GM12873 (cell line): ENCODE measurements at regions not wholly inside any gene's neighbourhood (a gene's known extent, or its start where the extent isn't known, plus 50 kb on each side); places are given as distances from the start of the nearest gene placed in this dataset.

Experiments
- CTCF ChIP-seq: IDR thresholded peaks from 2 replicates; pipeline ENCODE4 v1.5.1; 2012; ENCODE audit warnings: low read depth, mild to moderate bottlenecking, moderate library complexity, low read length, control low read depth; ENCODE audit not compliant: insufficient read depth; ENCODE audit errors: missing control alignments

DNA sequence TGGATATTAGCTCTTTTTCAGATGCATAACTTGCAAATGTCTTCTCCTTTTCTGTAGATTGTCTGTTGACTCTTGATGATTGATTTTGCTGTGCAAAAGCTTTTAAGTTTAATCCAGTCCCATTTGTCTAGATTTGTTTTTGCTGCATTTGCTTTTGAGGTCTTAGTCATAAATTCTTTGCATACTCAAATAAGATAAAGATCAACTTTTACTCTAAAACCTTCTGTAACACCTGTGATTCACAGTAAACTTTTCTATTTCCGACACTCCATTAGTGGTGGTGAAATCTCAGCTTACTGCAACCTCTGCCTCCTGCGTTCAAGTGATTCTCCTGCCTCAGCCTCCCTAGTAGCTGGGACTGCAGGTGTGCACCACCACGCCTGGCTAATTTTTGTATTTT lies 239.0 kb upstream of the ST8SIA4 start:
- no peak for TF ChIP-seq CTCF

DNA sequence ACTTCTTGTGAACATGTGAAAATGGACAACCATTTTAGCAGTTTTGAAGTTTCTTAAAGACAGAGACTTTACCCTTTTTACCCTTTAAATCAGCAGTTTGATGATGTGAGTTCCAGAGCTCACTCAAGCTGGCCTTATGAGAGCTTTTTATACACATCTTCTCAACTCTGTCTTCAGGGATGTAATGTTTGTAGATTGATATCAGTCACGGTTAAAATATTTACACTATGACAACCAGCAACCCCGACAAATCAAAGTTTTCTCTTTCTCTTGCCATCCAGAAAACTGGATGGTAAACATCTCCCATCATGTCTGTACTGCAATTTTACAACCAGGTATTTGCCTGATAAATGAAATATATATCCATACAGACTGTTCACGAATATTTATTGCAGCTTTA lies 233.4 kb upstream of the ST8SIA4 start:
- TF ChIP-seq CTCF: no peak

- TF ChIP-seq CTCF: no peak
Observed at GRCh38 chr5:101123363-101123762, 220.3 kb upstream of the ST8SIA4 start.

DNA sequence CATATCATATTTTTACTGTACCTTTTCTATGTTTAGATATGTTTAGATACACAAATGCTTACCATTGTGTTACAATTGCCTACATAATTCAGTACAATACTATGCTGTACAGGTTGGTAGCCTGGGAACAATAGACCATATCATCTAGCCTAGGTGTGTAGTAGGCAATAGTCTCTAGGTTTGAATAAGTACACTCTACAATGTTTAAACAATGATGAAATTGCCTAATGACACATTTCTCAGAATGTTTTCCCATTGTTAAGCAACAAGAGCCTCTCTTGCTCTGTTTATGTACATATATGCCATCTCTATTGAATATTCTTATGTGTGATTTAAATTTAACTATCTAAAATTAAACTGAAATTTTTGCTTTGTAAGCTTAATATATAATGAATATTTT lies 209.6 kb upstream of the ST8SIA4 start:
- TF ChIP-seq CTCF: no peak

GRCh38 chr5:101103874-101104273 lies 200.8 kb upstream of the ST8SIA4 start:
- TF ChIP-seq CTCF: no peak

DNA sequence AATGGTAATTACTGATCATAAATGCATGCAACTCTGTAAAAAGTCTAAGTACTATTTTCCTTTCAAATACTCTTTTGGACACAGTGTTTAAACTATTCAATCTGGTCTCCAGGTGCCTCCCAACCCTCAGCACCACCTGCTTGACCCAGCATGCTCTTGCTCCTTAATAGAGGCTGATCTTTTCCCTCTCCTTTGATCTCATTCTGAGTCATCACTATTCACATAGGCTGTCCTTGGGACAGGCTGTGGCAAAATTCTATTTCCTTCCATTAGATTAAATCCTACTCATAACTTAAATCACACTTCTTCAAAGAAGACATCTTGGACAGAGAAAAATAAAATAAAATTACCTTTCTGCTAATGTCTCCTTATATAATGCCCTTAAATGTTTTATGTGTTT lies 199.4 kb upstream of the ST8SIA4 start:
- TF ChIP-seq CTCF: no peak

DNA sequence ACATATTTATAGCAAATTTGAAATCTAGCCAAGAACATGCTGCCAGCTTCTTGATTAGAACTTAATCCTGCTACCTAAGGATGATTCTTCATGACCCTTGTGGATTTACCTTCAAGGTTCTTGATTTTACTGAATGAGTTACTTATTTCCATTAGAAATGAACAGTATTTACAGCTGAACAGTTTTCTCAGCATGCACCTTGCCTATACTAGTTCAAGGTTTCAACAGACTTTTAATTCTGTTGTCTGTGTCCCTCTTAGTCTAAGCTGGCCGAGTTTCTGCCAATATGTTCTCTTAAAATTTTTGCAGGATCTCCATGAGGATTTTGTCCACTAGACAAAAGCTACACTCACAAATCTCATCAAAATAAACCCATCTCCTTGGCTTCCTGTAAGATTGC lies 188.8 kb upstream of the ST8SIA4 start:
- TF ChIP-seq CTCF: no peak

DNA sequence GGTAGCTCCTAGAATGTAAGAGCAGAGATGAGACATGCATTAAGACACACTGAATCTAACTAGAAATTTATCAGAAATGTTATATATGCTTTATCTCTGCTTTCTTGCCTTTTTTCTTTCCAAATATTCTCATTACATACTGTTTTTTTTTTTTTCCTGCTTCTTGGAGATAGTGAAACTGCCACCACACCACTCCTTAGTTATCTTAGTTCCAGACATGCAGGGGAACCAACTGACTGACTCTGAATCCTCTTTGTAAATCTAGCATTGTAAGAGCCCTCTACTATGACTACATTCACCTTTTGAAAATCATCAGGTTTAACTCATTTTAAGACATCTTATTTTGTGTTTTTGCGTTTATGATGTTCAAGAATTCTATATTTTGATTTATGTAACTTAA lies 181.3 kb upstream of the ST8SIA4 start:
- no peak for TF ChIP-seq CTCF
